ENCODE measurements at regions not wholly inside any gene's neighbourhood (a gene's known extent, or its start where the extent isn't known, plus 50 kb on each side); places are given as distances from the start of the nearest gene placed in this dataset.

DNA sequence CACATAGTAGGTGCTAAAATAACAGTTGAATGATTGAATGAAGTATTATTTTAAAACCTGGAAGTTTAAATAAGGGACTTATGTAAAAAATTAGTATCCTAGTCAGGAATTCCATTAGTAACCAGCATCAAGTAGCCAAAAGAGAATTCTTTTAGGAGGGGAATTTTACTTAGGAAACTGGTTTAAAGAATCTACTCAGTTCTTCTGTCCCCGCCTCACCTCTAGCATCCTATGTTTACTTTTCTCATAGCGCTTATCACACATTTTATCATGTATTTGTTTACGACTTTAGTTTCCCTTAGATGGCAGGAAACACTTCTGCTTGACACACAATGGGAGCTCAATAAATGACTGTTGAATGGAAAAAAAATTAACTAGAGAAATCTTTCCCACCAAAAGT, 229.0 kb downstream of the KLF5 start:
- Histone ChIP-seq H3K36me3 (ENCODE audit: control insufficient read depth in 1 of 2, insufficient read depth in 2 of 2, low read depth in 1 of 2, low read length in 2 of 2) (no peaks in the 10 kb centered on the region), H3K9me3 (ENCODE audit: control insufficient read depth, low read length) (no peaks in the 10 kb centered on the region), H3K4me3 (ENCODE audit: insufficient read depth in 1 of 2, low read depth in 1 of 2, low read length in 2 of 2) (no peak overlapping the region), H2AFZ (ENCODE audit: low read depth, low read length) (no peak overlapping the region), H3K27me3 (ENCODE audit: control insufficient read depth in 1 of 2, insufficient read depth in 1 of 2, low read length in 2 of 2) (no peaks in the 10 kb centered on the region), H3K14ac (ENCODE audit: low read length in 2 of 2) (no peak overlapping the region), H2AK5ac (ENCODE audit: low read length, severe bottlenecking) (no peak overlapping the region), H3K9ac (ENCODE audit: low read length) (no peak overlapping the region), H2BK120ac (ENCODE audit: low read depth, low read length) (no peak overlapping the region), H4K8ac (ENCODE audit: low read length) (no peak overlapping the region), H3K4me1 (ENCODE audit: control insufficient read depth, insufficient read depth, low read depth, low read length) (no peaks in the 10 kb centered on the region), H3K4ac (ENCODE audit: low read depth in 1 of 2, low read length in 2 of 2) (no peak overlapping the region), H3K27ac (ENCODE audit: low read length, poor library complexity, severe bottlenecking) (no peak overlapping the region), H3K4me2 (ENCODE audit: low read length, poor library complexity, severe bottlenecking) (no peak overlapping the region), H2BK15ac (ENCODE audit: low read depth, poor library complexity, severe bottlenecking) (no peak overlapping the region), H3K23ac (ENCODE audit: low read length in 2 of 2) (no peak overlapping the region), H4K91ac (ENCODE audit: low read length) (no peak overlapping the region), H2BK5ac (ENCODE audit: low read depth, low read length, poor library complexity, severe bottlenecking) (no peak overlapping the region), H3K18ac (ENCODE audit: low read depth in 1 of 2, low read length in 2 of 2) (no peak overlapping the region), H3K79me1 (replicated peaks; ENCODE audit: low read length, poor library complexity, severe bottlenecking) (no peaks in the 10 kb centered on the region), H2BK12ac (ENCODE audit: low read length in 2 of 2) (no peak overlapping the region)
- WGBS = no CpG with 5 or more reads among the region's 3 CpGs
- DNase-seq = no peak

GRCh38 chr13:73286942-73287620, 228.3 kb downstream of the KLF5 start:
- H3K18ac ChIP-seq (ENCODE audit: low read depth in 1 of 2, low read length in 2 of 2) = no peak overlapping the region
- no peaks in the 10 kb centered on the region for H3K36me3 ChIP-seq (ENCODE audit: control insufficient read depth in 1 of 2, insufficient read depth in 2 of 2, low read depth in 1 of 2, low read length in 2 of 2)
- H3K4me1 ChIP-seq (ENCODE audit: control insufficient read depth, insufficient read depth, low read depth, low read length) = no peaks in the 10 kb centered on the region
- H3K27me3 ChIP-seq (ENCODE audit: control insufficient read depth in 1 of 2, insufficient read depth in 1 of 2, low read length in 2 of 2) = no peaks in the 10 kb centered on the region
- H3K9ac ChIP-seq (ENCODE audit: low read length) = no peak overlapping the region
- H4K91ac ChIP-seq (ENCODE audit: low read length) = no peak overlapping the region
- no peak overlapping the region for H3K27ac ChIP-seq (ENCODE audit: low read length, poor library complexity, severe bottlenecking)
- H3K14ac ChIP-seq (ENCODE audit: low read length in 2 of 2) = no peak overlapping the region
- H2AFZ ChIP-seq (ENCODE audit: low read depth, low read length) = no peak overlapping the region
- 78% methylated on average over 10 of the region's 10 CpGs for WGBS
- H2AK5ac ChIP-seq (ENCODE audit: low read length, severe bottlenecking) = no peak overlapping the region
- peaks cover 3% of the 10 kb centered on the region for H3K9me3 ChIP-seq (ENCODE audit: control insufficient read depth, low read length)
- H2BK12ac ChIP-seq (ENCODE audit: low read length in 2 of 2) = no peak overlapping the region
- H3K23ac ChIP-seq (ENCODE audit: low read length in 2 of 2) = no peak overlapping the region
- DNase-seq = no peak
- no peak overlapping the region for H2BK15ac ChIP-seq (ENCODE audit: low read depth, poor library complexity, severe bottlenecking)
- H2BK120ac ChIP-seq (ENCODE audit: low read depth, low read length) = no peak overlapping the region
- no peak overlapping the region for H3K4me2 ChIP-seq (ENCODE audit: low read length, poor library complexity, severe bottlenecking)
- no peak overlapping the region for H3K4ac ChIP-seq (ENCODE audit: low read depth in 1 of 2, low read length in 2 of 2)
- H2BK5ac ChIP-seq (ENCODE audit: low read depth, low read length, poor library complexity, severe bottlenecking) = no peak overlapping the region
- no peak overlapping the region for H3K4me3 ChIP-seq (ENCODE audit: insufficient read depth in 1 of 2, low read depth in 1 of 2, low read length in 2 of 2)
- no peak overlapping the region for H4K8ac ChIP-seq (ENCODE audit: low read length)
- H3K79me1 ChIP-seq (replicated peaks; ENCODE audit: low read length, poor library complexity, severe bottlenecking) = no peaks in the 10 kb centered on the region

DNA sequence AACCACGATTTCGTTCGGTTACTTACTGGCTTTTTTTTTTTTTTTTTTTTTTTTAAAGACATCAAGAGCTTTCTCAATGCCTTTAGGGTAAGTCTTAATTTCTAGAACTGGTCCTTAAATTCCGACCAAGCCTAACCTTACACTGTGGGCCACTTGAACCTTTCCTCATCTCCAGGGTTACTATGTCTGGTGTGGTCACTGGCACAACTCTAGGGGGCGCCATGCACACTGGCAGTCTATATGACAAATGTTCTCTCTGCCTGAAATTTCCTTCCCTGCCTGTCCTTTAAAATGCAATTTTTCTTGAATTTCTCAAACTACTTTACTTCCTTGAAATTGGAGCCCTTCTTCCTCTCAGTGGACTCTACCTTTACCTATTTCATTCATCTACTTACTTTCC, 227.4 kb downstream of the KLF5 start:
- Histone ChIP-seq H3K14ac (ENCODE audit: low read length in 2 of 2) (no peak overlapping the region), H3K4me1 (ENCODE audit: control insufficient read depth, insufficient read depth, low read depth, low read length) (no peaks in the 10 kb centered on the region), H3K4ac (ENCODE audit: low read depth in 1 of 2, low read length in 2 of 2) (no peak overlapping the region), H3K9me3 (ENCODE audit: control insufficient read depth, low read length) (peaks cover 3% of the 10 kb centered on the region), H2BK12ac (ENCODE audit: low read length in 2 of 2) (no peak overlapping the region), H2BK120ac (ENCODE audit: low read depth, low read length) (no peak overlapping the region), H3K79me1 (replicated peaks; ENCODE audit: low read length, poor library complexity, severe bottlenecking) (no peaks in the 10 kb centered on the region), H4K91ac (ENCODE audit: low read length) (no peak overlapping the region), H3K18ac (ENCODE audit: low read depth in 1 of 2, low read length in 2 of 2) (no peak overlapping the region), H2AFZ (ENCODE audit: low read depth, low read length) (no peak overlapping the region), H3K4me2 (ENCODE audit: low read length, poor library complexity, severe bottlenecking) (no peak overlapping the region), H3K27me3 (ENCODE audit: control insufficient read depth in 1 of 2, insufficient read depth in 1 of 2, low read length in 2 of 2) (no peaks in the 10 kb centered on the region), H4K8ac (ENCODE audit: low read length) (no peak overlapping the region), H3K4me3 (ENCODE audit: insufficient read depth in 1 of 2, low read depth in 1 of 2, low read length in 2 of 2) (no peak overlapping the region), H3K27ac (ENCODE audit: low read length, poor library complexity, severe bottlenecking) (no peak overlapping the region), H3K36me3 (ENCODE audit: control insufficient read depth in 1 of 2, insufficient read depth in 2 of 2, low read depth in 1 of 2, low read length in 2 of 2) (no peaks in the 10 kb centered on the region), H2BK15ac (ENCODE audit: low read depth, poor library complexity, severe bottlenecking) (no peak overlapping the region), H2AK5ac (ENCODE audit: low read length, severe bottlenecking) (no peak overlapping the region), H3K23ac (ENCODE audit: low read length in 2 of 2) (no peak overlapping the region), H3K9ac (ENCODE audit: low read length) (no peak overlapping the region), H2BK5ac (ENCODE audit: low read depth, low read length, poor library complexity, severe bottlenecking) (no peak overlapping the region)
- 82% methylated on average over 5 of the region's 5 CpGs for WGBS
- DNase-seq = no peak

GRCh38 chr13:73284081-73284874, 225.5 kb downstream of the KLF5 start:
- no peak overlapping the region for H2BK120ac ChIP-seq (ENCODE audit: low read depth, low read length)
- no peak overlapping the region for H3K9ac ChIP-seq (ENCODE audit: low read length)
- H3K18ac ChIP-seq (ENCODE audit: low read depth in 1 of 2, low read length in 2 of 2) = no peak overlapping the region
- H2BK12ac ChIP-seq (ENCODE audit: low read length in 2 of 2) = no peak overlapping the region
- H3K36me3 ChIP-seq (ENCODE audit: control insufficient read depth in 1 of 2, insufficient read depth in 2 of 2, low read depth in 1 of 2, low read length in 2 of 2) = no peaks in the 10 kb centered on the region
- no peak overlapping the region for H4K8ac ChIP-seq (ENCODE audit: low read length)
- no peak overlapping the region for H2AFZ ChIP-seq (ENCODE audit: low read depth, low read length)
- H2BK15ac ChIP-seq (ENCODE audit: low read depth, poor library complexity, severe bottlenecking) = no peak overlapping the region
- peaks cover 3% of the 10 kb centered on the region for H3K9me3 ChIP-seq (ENCODE audit: control insufficient read depth, low read length)
- H3K79me1 ChIP-seq (replicated peaks; ENCODE audit: low read length, poor library complexity, severe bottlenecking) = no peaks in the 10 kb centered on the region
- H4K91ac ChIP-seq (ENCODE audit: low read length) = no peak overlapping the region
- DNase-seq = no peak
- no peak overlapping the region for H3K27ac ChIP-seq (ENCODE audit: low read length, poor library complexity, severe bottlenecking)
- H3K23ac ChIP-seq (ENCODE audit: low read length in 2 of 2) = no peak overlapping the region
- no peak overlapping the region for H2AK5ac ChIP-seq (ENCODE audit: low read length, severe bottlenecking)
- H3K4ac ChIP-seq (ENCODE audit: low read depth in 1 of 2, low read length in 2 of 2) = no peak overlapping the region
- H3K14ac ChIP-seq (ENCODE audit: low read length in 2 of 2) = no peak overlapping the region
- H2BK5ac ChIP-seq (ENCODE audit: low read depth, low read length, poor library complexity, severe bottlenecking) = no peak overlapping the region
- no peak overlapping the region for H3K4me2 ChIP-seq (ENCODE audit: low read length, poor library complexity, severe bottlenecking)
- WGBS = 99% methylated on average over 4 of the region's 6 CpGs
- H3K27me3 ChIP-seq (ENCODE audit: control insufficient read depth in 1 of 2, insufficient read depth in 1 of 2, low read length in 2 of 2) = no peaks in the 10 kb centered on the region
- H3K4me1 ChIP-seq (ENCODE audit: control insufficient read depth, insufficient read depth, low read depth, low read length) = no peaks in the 10 kb centered on the region
- H3K4me3 ChIP-seq (ENCODE audit: insufficient read depth in 1 of 2, low read depth in 1 of 2, low read length in 2 of 2) = no peak overlapping the region

All from mesenchymal stem cell (in vitro differentiated cells and primary cell).